GM21619 (cell line): ENCODE measurements at regions not wholly inside any gene's neighbourhood (a gene's known extent, or its start where the extent isn't known, plus 50 kb on each side); places are given as distances from the start of the nearest gene placed in this dataset.
"Not testable (repeated sequence)": the region's sequence is repeated elsewhere in the genome, so short reads cannot be mapped to it uniquely, and the experiment has no call there.

Source experiments
- ATAC-seq: cut with Tn5 transposase; IDR thresholded peaks from one replicate; pipeline ENCODE4 v1.9.1; 2021; ENCODE audit not compliant: unreplicated experiment

DNA sequence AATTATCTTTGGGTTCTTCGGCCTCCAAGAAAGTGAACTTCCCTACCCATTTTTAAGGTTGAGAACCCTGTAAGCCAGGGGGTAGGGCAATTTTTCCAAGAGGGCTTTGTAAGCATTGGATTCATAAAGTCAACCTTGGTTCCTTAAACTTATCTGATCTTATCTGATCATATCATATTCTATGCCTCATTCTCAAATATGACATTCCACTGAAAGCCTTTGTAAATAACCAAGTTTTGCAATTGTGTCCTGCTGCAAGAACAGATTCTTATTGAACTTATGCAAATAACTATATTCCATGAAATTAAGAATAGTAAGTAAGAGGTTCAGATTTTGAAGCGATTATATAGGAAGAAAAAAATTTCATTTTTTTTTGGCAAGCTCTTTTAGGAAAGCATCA lies 649.5 kb downstream of the LRRC70 start:
- ATAC-seq = no peak

DNA sequence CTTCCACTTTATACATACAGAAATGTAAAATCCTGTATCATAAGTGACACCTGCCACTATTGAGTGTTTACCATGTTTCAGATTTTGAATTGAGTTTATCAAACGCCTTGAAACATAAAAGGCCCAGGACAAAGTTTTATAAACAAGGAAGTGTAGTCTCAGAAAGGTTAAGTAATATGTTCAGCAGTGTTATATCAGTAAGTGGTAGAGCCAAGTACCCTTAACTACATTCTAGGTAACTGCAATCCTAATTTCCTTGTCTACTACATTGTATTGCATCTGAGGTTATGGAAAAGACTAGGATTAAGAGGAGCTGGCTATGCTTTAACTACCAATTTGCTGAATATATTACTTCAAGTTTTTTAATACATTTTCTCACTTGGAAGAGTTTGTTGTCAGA lies 641.6 kb downstream of the LRRC70 start:
- no peak for ATAC-seq

DNA sequence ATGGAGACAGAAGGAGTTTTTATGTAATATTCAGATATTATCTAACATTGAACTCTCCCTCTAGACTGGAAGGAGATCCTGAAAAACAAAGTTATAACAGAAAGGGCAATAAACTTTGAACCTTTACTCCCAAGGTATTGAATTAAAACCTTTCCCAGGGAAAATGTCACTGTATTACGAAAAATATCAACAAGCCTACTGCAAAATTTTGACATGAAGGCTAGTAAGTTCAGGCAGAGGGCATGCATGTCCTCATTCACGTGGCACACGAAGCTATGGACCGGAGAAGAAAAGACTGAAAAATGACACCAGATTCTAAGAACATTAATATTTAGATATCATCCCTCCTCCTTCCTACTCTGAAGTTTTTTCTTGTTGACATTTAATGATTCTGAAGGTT lies 638.8 kb downstream of the LRRC70 start:
- no peak for ATAC-seq

DNA sequence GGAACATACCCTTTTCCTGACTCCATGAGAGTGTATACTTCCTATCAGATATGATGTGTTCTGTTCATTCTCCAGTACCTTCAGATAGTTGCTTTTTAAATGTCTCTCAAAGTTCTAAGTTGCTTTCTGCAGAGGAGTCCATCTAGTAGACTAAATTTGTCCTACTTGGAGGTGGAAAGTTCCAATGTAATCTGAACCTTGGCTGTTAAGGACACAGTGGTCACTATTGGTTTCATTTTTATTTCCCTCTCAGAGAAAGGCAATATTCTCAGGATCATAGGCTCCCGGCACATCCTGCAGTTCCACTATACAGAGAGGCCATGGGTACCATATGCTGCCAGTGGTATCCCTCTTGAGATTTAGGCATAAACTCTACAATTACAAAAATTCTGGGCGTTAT lies 634.6 kb downstream of the LRRC70 start:
- ATAC-seq = no peak

DNA sequence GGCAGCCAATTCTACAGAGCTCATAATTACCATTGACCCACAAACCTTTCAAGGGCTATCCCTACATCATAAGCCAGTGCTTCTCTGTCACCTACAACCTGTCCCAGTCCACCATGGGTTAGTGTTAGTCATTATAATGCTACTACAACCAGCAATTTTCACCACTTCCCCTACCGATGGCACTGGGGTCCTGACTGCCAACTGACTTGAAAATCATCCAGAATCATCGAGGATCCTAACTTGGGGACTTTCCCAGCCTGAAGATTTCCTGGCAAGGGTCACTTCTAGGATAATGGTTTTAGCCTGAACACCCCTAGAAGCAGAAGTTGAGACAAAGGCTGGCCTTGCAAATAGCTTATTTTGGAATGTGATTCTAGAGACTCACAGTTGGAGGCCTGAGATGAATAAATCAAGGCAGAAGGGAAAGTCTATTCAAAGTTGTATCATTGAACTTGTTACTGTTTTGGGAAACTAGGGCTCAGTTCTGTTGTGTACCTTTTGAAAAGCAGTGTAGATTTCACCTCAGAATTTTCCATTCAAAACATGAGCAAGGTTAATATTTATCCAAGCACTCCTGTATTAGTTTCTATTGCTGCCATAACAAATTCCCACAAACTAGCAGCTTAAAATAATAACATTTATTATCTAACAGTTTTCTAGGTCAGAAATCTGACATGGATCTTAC lies 633.0 kb downstream of the LRRC70 start:
- no peak for ATAC-seq

DNA sequence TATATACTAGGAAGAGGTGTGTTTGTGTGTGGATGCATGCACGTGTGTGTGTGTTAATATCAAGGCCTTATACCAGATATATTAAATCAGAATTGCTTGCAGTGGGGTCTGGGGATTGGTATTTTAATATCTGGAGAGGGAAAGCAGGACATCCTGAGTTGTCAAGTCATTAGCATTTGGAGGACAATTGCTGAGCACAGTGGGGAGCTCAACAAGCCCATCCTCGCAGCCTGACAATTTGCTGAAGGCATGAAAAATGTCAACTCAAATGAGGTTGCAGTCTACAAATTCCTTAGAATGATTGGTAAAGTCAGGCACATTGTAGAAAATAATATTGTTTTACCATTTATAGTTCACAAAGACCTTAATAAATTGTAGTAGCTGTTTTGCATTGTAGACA lies 627.4 kb downstream of the LRRC70 start:
- no peak for ATAC-seq

DNA sequence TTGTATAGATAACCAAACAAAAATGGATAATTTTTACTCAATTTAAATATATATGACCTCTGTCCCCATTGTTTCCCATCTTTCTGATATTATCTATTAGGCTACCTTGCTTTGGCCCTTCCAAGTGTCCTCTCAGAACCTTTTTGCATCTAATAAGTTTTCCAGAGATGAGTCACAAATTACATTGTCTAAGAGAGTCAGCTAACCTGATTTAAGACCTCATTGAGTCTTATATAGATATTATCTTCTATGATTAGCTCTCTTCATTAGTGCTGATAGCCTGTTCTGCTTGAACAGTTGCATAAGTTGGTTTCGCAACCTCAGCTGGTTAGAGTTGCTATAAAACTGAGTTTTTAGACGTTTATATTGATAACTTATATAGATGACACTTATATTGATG lies 623.1 kb downstream of the LRRC70 start:
- no peak for ATAC-seq

DNA sequence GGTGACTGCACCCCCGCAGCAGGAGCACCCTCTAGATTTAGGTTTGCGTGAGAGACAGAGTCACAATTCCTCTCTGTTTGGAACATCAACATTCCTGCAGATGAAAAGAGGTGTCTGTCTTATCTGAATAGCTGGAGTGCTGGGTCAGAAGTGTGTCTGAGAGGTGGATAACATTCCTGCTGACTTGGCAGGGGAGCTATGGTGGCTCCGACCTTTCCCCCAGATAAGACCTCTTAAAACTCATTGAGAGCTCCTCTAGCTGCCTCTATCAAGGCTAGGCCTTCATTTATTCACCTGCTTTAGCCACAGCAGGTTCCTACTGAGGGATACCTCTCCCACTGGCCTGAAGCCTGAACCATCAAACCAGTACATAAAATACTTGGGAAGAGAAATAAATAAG lies 615.5 kb downstream of the LRRC70 start:
- ATAC-seq = no peak

DNA sequence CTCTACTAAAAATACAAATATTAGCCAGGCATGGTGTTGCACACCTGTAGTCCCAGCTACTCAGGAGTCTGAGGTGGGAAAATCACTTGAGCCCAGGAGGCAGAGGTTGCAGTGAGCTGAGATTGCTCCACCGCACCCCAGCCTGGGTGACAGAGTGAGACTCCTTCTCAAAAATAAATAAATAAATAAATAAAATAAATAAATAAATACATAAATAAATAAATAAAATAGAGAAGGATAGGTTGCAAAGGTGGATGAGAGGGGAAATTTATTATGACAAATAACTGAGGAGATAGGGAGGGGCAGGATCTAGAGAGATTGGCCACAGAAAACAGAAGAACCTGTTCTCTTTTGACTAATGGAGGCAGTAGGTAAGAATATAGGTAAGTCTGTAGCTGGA lies 601.6 kb downstream of the LRRC70 start:
- not testable (repeated sequence) for ATAC-seq

DNA sequence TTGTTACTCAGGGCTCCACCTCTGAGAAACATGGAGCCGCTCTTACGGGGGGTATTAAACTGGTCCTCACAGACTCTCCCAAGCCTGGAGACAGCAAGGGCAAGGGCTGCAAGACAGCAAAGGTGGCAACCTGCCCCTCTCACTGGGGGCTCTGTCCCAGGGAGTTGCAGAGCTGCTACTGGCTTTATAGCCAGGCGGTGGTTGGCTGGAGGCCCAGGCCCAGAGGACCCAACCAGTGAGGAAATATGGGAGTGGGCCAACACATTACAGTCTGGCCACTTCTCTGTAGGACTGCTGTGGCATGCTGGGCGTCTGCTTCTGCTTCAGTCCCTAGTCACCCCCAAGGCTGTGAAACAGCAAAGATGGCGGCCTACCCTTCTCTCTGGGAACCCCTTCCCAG lies 597.2 kb downstream of the LRRC70 start:
- ATAC-seq = no peak

DNA sequence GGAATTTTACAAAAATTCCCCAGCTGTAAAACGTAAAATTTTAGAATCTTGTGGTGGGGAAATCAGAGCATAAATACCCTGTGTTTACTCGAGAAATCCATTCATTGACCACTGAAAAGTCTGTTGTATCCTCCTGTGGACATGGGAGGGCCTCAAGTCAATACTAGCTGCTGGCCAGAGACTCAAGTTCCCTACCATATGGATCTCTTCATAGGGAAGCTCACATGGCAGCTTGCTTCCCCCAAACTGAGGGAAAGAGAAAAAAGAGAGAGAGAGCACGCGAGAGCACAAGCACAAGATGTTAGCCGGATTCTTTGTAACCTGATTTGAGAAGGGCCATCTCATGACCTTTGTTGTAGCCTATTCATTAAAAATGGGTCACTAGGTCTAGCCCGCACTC lies 591.9 kb downstream of the LRRC70 start:
- ATAC-seq = no peak

DNA sequence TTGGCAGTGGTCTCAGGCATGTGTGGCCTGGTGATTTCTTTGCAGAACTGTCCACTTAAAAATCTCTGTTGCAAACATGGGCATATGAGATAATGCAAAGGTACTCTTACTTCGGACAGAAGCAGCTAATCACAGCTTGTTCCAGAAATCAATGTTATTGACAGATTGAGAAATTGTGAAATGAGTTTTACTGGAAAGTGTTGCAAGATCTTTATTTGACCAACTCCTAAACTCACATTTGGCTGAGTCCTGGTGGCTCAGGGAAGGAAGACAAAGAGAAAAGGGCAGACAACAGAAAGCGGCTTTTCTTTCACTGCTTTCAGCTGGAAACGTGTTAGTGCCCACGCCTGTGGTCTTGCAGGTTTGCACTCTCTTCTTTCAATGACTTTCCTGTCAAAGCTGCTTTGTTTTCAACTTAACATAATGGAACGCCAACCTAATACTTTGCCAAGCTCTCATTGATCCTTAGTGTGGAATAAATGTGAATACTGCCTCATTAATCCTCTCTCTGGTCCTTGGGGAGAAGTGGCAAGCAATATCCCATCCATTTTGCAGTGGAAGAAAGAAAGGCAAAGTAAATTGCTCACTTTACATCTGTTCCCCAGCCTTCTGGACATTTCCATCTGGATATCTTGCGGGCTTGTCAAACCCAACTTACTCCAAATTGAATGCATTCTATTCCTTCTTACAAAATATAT lies 586.4 kb downstream of the LRRC70 start:
- no peak for ATAC-seq

DNA sequence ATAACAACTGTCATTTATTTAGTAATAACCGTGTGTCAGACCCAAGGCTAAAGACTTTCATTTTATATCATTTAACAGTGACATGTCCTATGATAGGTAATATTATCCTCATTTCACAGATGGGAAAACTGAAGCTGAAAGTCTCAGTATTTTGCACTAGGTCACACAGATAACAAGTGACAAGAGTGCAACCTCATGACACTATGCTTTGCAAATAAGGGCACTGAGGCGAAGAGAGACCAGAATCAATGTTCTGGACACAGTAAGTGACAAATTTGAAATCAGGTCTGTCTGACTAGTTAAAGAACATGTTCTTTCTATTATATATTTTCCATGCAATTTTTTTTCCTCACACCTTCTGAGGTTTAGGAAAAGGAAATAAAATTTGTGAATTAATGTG lies 585.7 kb downstream of the LRRC70 start:
- no peak for ATAC-seq

DNA sequence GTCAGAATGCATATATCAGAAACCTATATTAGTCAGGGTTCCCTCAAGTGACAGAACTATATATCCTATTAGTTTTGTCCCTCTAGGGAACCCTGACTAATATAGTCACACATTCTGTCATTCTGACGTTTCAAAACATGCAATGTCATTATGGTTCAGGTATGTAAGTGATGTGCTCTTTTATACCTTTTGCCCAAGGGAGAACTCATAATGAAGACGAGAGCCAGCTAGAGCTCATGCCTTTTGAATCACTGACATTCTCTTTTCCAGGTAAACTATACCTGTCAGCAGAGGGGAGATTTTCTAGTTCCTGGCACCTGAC lies 576.7 kb downstream of the LRRC70 start:
- ATAC-seq = no peak

DNA sequence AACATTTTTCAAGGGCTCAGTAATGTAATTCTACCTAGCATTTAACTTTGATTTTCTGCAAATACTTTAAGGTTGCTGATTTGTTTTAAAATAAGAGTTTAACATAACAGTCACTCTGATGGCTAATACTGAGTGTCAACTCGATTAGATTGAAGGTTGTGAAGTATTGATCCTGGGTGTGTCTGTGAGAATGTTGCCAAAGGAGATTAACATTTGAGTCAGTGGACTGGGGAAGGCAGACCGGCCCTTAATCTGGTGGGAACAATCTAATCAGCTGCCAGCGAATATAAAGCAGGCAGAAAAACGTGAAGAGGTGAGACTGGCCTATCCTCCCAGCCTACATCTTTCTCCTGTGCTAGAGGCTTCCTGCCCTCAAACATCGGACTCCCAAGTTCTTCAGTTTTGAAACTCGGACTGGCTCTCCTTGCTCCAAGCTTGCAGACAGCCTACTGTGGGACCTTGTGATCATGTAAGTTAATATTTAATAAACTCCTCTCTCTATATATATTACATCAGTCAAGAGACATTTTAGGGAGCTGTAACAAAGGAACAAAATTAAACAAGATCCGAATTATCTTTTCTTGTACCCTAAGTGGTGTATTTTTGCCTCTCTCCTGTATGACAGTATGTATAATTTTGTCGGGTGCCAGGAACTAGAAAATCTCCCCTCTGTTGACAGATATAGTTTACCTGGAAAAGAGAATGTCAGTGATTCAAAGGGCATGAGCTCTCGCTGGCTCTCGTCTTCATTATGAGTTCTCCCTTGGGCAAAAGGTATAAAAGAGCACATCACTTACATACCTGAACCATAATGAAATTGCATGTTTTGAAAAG lies 576.1 kb downstream of the LRRC70 start:
- ATAC-seq = no peak

DNA sequence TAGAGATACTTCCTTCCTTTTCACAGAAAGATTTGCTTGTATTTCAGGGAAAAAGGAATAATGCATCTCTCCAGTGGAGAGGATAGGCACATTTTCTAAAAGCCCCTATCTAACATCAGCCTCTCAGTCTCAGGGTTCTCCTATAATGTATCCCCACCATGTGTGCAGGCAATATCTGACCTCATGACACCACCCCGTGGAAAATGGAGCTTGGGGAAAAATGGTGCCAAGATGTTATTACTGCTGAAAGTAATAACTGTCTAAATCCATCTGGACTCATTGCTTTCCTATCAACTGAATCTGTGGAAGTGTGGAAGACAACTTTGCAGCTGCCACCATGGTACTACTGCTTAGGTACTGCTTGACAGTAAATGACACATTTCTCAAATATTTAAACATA lies 574.3 kb downstream of the LRRC70 start:
- ATAC-seq = no peak

DNA sequence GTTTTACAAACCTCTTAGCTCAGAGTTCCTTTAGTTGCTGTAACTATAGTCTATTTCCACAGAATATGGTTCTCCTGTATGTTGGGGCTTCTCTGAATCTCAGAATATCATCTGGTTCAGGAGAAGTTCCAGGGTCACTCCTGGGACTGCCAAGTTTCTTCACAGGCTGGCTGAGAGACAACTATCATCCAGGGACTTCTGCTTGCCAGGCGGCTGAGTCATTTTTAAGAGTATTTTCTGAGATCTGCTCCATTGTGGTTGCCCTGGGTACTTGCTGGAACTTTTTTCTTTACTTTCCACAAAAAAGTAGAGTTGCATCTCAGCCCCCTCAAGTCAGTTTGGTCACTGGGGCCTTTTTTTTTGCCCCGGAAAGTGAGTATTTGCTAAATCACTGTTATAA lies 566.5 kb downstream of the LRRC70 start:
- no peak for ATAC-seq

DNA sequence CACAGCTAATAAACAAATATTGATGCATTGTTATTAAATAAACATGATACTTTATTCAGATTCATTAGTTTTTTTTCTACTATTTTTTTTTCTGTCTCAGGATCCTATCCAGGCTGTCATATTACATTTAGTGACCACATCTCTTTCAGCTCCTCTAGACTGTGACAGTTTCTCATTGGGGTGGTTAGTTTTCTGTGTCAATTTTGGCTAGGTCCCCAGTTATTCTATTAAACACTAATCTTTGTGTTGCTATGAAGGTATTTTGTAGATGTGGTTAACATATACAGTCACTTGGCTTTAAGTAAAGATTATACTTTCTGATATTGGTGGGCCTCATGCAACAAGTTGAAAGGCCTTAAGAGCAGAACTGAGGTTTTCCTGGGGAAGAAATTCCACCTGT lies 563.0 kb downstream of the LRRC70 start:
- ATAC-seq = no peak

DNA sequence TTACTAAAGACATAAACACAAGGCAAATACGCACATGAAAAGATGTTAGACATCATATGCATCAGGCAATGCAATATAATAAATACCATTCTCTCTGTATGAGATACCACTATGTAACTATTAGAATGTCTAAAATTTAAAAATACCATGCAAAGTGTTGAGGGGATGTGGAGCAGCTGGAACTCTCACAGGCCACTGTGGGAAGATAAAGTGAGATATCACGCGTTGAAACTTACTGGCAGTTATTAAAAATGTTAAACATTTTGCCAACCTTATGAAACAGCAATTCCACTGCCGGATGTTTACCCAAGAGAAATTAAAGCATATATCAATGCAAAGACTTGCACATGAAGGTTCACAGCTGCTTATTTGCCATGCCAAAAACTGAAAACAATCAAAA lies 556.7 kb downstream of the LRRC70 start:
- no peak for ATAC-seq

DNA sequence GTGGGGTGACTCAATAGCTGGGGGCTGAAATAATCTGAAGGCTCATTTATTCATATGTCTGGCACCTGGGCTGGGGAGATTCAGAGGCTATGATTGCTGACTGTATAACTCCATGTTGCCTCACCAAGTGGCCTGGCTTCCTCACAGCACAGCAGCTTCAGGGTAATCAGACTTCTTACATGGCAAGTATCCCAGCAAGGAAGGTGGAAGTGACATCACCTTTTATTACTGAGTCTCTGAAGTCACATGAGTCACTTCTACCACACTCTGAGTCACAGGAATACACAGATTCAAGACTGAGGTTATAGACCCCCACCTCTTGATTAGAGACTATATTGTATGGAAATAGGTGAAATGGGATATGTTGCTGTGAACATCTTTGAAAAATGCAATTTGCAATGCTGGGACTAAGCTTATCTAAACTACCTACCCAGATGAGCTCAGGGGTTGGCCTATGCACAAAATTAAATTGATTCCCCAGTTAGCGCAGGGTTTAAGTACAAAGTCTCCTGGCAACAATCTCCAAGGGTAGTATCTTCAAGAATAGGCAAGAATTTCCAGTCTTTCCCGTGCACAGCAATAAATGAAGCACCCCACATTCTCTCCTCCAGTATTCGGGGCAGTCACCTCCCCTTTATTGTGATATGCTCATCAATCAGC lies 553.1 kb downstream of the LRRC70 start:
- ATAC-seq = no peak

DNA sequence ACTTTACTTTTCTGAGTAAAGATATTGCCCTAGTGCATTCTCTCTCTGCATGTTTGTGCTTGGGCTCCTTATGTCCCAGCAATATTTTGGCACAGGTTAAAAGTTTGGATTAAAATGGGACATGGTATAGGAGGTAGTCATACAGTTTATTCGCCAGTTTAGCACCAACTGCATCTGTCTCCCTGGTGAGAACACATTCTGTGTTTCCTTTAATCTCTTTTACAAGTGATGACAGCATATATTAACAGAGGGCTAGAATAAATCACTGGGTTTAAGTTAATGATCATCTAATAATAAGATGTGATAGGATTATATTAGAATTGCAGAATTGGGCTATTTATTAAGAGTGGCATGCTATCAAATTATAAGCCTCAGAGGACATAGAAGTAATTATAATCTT lies 550.1 kb downstream of the LRRC70 start:
- no peak for ATAC-seq

DNA sequence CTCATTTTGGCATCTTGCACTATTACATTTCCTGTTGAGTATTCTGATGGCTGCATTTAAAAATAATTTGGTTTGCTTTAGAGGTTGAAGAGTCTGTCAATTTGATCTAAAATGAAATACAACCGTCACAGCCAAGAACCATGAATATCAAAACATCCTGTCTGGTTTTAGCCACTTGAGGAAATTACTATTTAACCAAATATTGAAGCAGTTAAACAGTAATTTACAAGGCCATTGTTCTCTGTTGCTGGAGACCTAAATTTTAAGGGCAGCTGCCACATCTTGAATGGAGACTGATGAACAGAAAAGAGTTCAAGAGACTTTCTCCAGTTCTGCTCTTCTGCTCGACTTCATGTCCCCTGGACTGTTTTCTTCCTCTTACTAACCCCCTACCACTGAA lies 549.4 kb downstream of the LRRC70 start:
- ATAC-seq = peak; percentile 53
